GM12873 (cell line): ENCODE measurements at regions not wholly inside any gene's neighbourhood (a gene's known extent, or its start where the extent isn't known, plus 50 kb on each side); places are given as distances from the start of the nearest gene placed in this dataset.

Source experiments
- CTCF ChIP-seq: IDR thresholded peaks from 2 replicates; pipeline ENCODE4 v1.5.1; 2012; ENCODE audit warnings: low read depth, mild to moderate bottlenecking, moderate library complexity, low read length, control low read depth; ENCODE audit not compliant: insufficient read depth; ENCODE audit errors: missing control alignments

GRCh38 chrX:46034868-46035267 lies 510.4 kb downstream of the ZNF674 start:
- TF ChIP-seq CTCF = no peak

- TF ChIP-seq CTCF = no peak
Observed at GRCh38 chrX:46029777-46030176, 515.4 kb downstream of the ZNF674 start.

GRCh38 chrX:46016296-46016695 lies 528.9 kb downstream of the ZNF674 start:
- no peak for TF ChIP-seq CTCF

GRCh38 chrX:46015653-46016052 lies 529.6 kb downstream of the ZNF674 start:
- no peak for TF ChIP-seq CTCF

GRCh38 chrX:45992402-45993123 lies 552.7 kb downstream of the ZNF674 start:
- TF ChIP-seq CTCF = no peak

GRCh38 chrX:45986971-45987370 lies 558.2 kb downstream of the ZNF674 start:
- no peak for TF ChIP-seq CTCF

- no peak for TF ChIP-seq CTCF
Observed at GRCh38 chrX:45986081-45986480, 559.1 kb downstream of the ZNF674 start.

- no peak for TF ChIP-seq CTCF
Observed at GRCh38 chrX:45980726-45981125, 564.5 kb downstream of the ZNF674 start.
